ENCODE measurements at regions not wholly inside any gene's neighbourhood (a gene's known extent, or its start where the extent isn't known, plus 50 kb on each side); places are given as distances from the start of the nearest gene placed in this dataset.
A peak's percentile ranks its signal among the peaks of the same experiment; 100 is the strongest.

- ATAC-seq = peak; percentile 82
- no peak for TF ChIP-seq TCF4 (CRISPR knock-in tag; IDR thresholded peaks at IDR 0.05; ENCODE audit: borderline replicate concordance)
- no peak for TF ChIP-seq CSRNP3 (CRISPR knock-in tag; IDR thresholded peaks at IDR 0.05)
- TF ChIP-seq, protein P1, sequence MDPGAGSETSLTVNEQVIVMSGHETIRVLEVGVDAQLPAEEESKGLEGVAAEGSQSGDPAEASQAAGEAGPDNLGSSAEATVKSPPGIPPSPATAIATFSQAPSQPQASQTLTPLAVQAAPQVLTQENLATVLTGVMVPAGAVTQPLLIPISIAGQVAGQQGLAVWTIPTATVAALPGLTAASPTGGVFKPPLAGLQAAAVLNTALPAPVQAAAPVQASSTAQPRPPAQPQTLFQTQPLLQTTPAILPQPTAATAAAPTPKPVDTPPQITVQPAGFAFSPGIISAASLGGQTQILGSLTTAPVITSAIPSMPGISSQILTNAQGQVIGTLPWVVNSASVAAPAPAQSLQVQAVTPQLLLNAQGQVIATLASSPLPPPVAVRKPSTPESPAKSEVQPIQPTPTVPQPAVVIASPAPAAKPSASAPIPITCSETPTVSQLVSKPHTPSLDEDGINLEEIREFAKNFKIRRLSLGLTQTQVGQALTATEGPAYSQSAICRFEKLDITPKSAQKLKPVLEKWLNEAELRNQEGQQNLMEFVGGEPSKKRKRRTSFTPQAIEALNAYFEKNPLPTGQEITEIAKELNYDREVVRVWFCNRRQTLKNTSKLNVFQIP (CRISPR knock-in tag; IDR thresholded peaks at IDR 0.05; ENCODE audit: borderline replicate concordance, low read depth) = no peak
- no peak for TF ChIP-seq PPARA (CRISPR knock-in tag; IDR thresholded peaks at IDR 0.05; ENCODE audit: borderline replicate concordance)
- TF ChIP-seq CSDC2 (CRISPR knock-in tag; IDR thresholded peaks at IDR 0.05) = no peak
- no peak for TF ChIP-seq ISL1 (CRISPR knock-in tag; IDR thresholded peaks at IDR 0.05)
- TF ChIP-seq, protein P2, sequence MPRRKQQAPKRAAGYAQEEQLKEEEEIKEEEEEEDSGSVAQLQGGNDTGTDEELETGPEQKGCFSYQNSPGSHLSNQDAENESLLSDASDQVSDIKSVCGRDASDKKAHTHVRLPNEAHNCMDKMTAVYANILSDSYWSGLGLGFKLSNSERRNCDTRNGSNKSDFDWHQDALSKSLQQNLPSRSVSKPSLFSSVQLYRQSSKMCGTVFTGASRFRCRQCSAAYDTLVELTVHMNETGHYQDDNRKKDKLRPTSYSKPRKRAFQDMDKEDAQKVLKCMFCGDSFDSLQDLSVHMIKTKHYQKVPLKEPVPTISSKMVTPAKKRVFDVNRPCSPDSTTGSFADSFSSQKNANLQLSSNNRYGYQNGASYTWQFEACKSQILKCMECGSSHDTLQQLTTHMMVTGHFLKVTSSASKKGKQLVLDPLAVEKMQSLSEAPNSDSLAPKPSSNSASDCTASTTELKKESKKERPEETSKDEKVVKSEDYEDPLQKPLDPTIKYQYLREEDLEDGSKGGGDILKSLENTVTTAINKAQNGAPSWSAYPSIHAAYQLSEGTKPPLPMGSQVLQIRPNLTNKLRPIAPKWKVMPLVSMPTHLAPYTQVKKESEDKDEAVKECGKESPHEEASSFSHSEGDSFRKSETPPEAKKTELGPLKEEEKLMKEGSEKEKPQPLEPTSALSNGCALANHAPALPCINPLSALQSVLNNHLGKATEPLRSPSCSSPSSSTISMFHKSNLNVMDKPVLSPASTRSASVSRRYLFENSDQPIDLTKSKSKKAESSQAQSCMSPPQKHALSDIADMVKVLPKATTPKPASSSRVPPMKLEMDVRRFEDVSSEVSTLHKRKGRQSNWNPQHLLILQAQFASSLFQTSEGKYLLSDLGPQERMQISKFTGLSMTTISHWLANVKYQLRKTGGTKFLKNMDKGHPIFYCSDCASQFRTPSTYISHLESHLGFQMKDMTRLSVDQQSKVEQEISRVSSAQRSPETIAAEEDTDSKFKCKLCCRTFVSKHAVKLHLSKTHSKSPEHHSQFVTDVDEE (CRISPR knock-in tag; IDR thresholded peaks at IDR 0.05) = no peak
- TF ChIP-seq OSR1 (CRISPR knock-in tag; IDR thresholded peaks at IDR 0.05) = no peak
- TF ChIP-seq ZNF70 (CRISPR knock-in tag; IDR thresholded peaks at IDR 0.05) = no peak
- TF ChIP-seq SNAI2 (CRISPR knock-in tag; IDR thresholded peaks at IDR 0.05) = no peak
- TF ChIP-seq, protein P3, sequence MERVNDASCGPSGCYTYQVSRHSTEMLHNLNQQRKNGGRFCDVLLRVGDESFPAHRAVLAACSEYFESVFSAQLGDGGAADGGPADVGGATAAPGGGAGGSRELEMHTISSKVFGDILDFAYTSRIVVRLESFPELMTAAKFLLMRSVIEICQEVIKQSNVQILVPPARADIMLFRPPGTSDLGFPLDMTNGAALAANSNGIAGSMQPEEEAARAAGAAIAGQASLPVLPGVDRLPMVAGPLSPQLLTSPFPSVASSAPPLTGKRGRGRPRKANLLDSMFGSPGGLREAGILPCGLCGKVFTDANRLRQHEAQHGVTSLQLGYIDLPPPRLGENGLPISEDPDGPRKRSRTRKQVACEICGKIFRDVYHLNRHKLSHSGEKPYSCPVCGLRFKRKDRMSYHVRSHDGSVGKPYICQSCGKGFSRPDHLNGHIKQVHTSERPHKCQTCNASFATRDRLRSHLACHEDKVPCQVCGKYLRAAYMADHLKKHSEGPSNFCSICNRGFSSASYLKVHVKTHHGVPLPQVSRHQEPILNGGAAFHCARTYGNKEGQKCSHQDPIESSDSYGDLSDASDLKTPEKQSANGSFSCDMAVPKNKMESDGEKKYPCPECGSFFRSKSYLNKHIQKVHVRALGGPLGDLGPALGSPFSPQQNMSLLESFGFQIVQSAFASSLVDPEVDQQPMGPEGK (CRISPR knock-in tag; IDR thresholded peaks at IDR 0.05; ENCODE audit: borderline replicate concordance) = no peak
- TF ChIP-seq ZFP3 (CRISPR knock-in tag; IDR thresholded peaks at IDR 0.05) = no peak
- no peak for TF ChIP-seq ZC3H10 (CRISPR knock-in tag; IDR thresholded peaks at IDR 0.05)
- no peak for TF ChIP-seq ESRRG (CRISPR knock-in tag; IDR thresholded peaks at IDR 0.05)
- no peak for TF ChIP-seq TOX (CRISPR knock-in tag; IDR thresholded peaks at IDR 0.05; ENCODE audit: borderline replicate concordance)
- TF ChIP-seq ZNF8 (CRISPR knock-in tag; IDR thresholded peaks at IDR 0.05) = no peak
Observed at GRCh38 chr5:98514215-98514614, 259.2 kb upstream of the RGMB start.

DNA sequence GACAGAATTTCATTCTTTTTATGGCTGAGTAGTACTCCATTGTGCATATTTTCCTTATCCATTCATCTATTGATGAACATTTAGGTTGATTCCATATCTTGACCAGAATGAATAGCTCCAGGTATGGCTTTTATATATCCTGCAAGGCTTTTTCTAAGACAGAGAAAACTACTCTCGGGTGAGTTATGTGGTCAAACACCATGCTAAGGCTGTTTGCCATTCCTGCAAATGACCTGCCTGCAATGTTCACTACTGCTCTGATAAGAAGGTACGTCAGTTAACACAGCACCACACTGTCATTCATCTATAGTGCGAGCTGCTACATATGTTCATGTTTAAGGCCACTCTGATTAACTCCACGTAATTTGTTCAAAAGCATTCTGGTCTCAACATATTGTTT, 256.8 kb upstream of the RGMB start:
- no peak for TF ChIP-seq GLIS3 (CRISPR knock-in tag; IDR thresholded peaks at IDR 0.05)
- TF ChIP-seq TOX (CRISPR knock-in tag; IDR thresholded peaks at IDR 0.05; ENCODE audit: borderline replicate concordance) = no peak
- no peak for TF ChIP-seq SNAI2 (CRISPR knock-in tag; IDR thresholded peaks at IDR 0.05)
- TF ChIP-seq ZNF565 (CRISPR knock-in tag; conservative IDR thresholded peaks at IDR 0.05; ENCODE audit: low read depth) = no peak
- no peak for TF ChIP-seq ISL1 (CRISPR knock-in tag; IDR thresholded peaks at IDR 0.05)
- TF ChIP-seq ARNTL (CRISPR knock-in tag; IDR thresholded peaks at IDR 0.05; ENCODE audit: borderline replicate concordance, low read depth) = no peak
- TF ChIP-seq ZC3H10 (CRISPR knock-in tag; IDR thresholded peaks at IDR 0.05) = no peak
- TF ChIP-seq, protein P2 (CRISPR knock-in tag; IDR thresholded peaks at IDR 0.05) = no peak
- TF ChIP-seq PPARA (CRISPR knock-in tag; IDR thresholded peaks at IDR 0.05; ENCODE audit: borderline replicate concordance) = no peak
- no peak for TF ChIP-seq CREB5 (CRISPR knock-in tag; IDR thresholded peaks at IDR 0.05; ENCODE audit: low read depth)
- no peak for TF ChIP-seq OSR1 (CRISPR knock-in tag; IDR thresholded peaks at IDR 0.05)
- no peak for TF ChIP-seq ZFP3 (CRISPR knock-in tag; IDR thresholded peaks at IDR 0.05)
- ATAC-seq = no peak
